ENCODE measurements at regions not wholly inside any gene's neighbourhood (a gene's known extent, or its start where the extent isn't known, plus 50 kb on each side); places are given as distances from the start of the nearest gene placed in this dataset.

DNA sequence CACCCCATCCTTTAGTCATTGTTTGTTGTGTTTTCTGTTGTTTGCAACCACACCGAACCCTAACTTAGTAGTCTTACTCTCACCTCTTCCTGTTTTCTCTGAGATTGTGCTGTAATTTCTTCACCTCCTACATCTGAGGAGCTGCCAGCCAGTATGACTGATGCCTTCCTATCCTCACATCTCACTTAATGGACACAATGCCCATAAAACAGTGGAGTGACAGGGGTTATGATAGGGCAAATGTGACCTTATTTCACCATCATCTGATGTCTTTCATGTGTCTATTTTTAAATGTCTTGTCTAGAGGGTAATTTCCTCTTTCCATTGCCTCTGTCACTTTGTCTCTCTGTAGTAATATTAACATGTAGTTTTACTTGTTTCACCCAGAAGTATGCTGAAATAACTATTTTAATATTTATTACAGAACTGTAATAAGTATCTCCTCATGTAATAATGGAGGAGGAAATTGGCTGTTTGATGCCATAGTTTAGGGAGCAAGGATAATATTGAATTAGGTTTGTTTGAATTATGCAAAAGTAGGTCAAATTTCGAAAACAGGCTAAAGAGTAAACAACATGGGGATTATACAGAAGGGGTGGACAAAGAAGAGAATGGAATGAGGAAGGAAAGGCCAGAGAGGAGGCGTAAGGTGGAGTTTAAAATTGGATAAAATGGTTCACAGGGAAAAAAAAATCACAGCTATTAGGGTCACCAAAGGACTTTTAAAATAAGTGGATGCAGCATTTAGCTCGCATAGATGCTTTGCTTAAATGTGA lies 103.5 kb upstream of the SPRY2 start:
- BruUV-seq (replicated peaks) = no TSS peak
- FAIRE-seq = no peak
- H3K4me3 ChIP-seq (replicated peaks in 1 of 3; ENCODE audit: insufficient read depth in 1 of 3, low read depth in 1 of 3, low read length in 3 of 3) = no peak overlapping the region
- no peaks in the 10 kb centered on the region for H3K27me3 ChIP-seq (ENCODE audit: control insufficient read depth in 2 of 2, insufficient read depth in 2 of 2, low read length in 2 of 2)
- H3K9me3 ChIP-seq (replicated peaks; ENCODE audit: control insufficient read depth, insufficient read depth, low read length) = no peaks in the 10 kb centered on the region
- H4K20me1 ChIP-seq (replicated peaks; ENCODE audit: control insufficient read depth, extremely low read depth, insufficient read depth, low read length) = no peaks in the 10 kb centered on the region
- no peaks in the 10 kb centered on the region for H3K36me3 ChIP-seq (ENCODE audit: control insufficient read depth in 2 of 2, extremely low read depth in 1 of 2, insufficient read depth in 2 of 2, low read length in 2 of 2)
- H3K4me1 ChIP-seq (ENCODE audit: control insufficient read depth, extremely low read depth, insufficient read depth, low read length) = no peaks in the 10 kb centered on the region
- no peak overlapping the region for H2AFZ ChIP-seq (ENCODE audit: low read depth, low read length)
- no peak overlapping the region for H3K9ac ChIP-seq (replicated peaks; ENCODE audit: extremely low read depth, insufficient read depth, low read length)
- intact Hi-C loops (cut with micrococcal nuclease) = no loop called here
- no peak overlapping the region for H3K27ac ChIP-seq (ENCODE audit: insufficient read depth, low read depth, low read length)
- H3K79me2 ChIP-seq (ENCODE audit: control insufficient read depth, insufficient read depth, low read length) = no peaks in the 10 kb centered on the region
- ChIA-PET CTCF (interaction anchor here (1.3 kb wide), 1 partner anchor 175 kb away, joined by 3 read pairs; no protein-coding TSS in a partner anchor), POLR2A (interaction anchor here (0.7 kb wide), 1 partner anchor 466 kb away, joined by 3 read pairs; no protein-coding TSS in a partner anchor)
- H3K9me1 ChIP-seq (replicated peaks; ENCODE audit: control insufficient read depth, extremely low read depth, insufficient read depth, low read length) = no peaks in the 10 kb centered on the region
- H3K4me2 ChIP-seq (ENCODE audit: insufficient read depth, low read length) = no peak overlapping the region
- TF ChIP-seq POLR2AphosphoS5 (IDR thresholded peaks at IDR 0.05; ENCODE audit: insufficient read depth, low read depth, low read length) (no peak), GATA2 (IDR thresholded peaks at IDR 0.05; ENCODE audit: insufficient read depth, insufficient read length, low read depth, low read length) (no peak)
- no peak for DNase-seq (ENCODE audit: low read depth, low spot score)
- dilution Hi-C loops (cut with MboI; ENCODE audit: extremely low pct_ligation_motif_present, low sequenced_read_pairs) = no loop called here

DNA sequence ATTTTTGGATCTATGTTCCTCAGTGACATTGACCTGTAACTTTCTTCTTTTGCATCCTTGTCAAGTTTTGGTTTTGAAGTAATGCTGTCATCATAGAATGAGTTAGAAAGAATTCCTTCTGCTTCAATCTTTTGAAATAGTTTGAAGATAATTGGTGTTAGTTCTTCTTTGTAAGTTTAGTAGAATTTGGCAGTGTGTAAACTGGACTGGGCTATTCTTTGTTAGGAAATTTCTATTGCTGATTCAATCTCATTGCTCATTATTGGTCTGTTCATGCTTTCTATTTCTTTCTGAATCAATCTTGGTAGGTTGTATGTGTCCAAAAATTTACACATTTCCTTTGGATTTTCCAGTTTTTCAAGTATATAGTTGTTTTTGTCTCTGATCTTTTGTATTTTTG lies 101.7 kb upstream of the SPRY2 start:
- CTCF ChIA-PET = no interaction called here
- Histone ChIP-seq H3K79me2 (ENCODE audit: control insufficient read depth, insufficient read depth, low read length) (no peaks in the 10 kb centered on the region), H3K27me3 (ENCODE audit: control insufficient read depth in 2 of 2, insufficient read depth in 2 of 2, low read length in 2 of 2) (no peaks in the 10 kb centered on the region), H2AFZ (ENCODE audit: low read depth, low read length) (no peak overlapping the region), H3K4me2 (ENCODE audit: insufficient read depth, low read length) (no peak overlapping the region), H3K4me1 (ENCODE audit: control insufficient read depth, extremely low read depth, insufficient read depth, low read length) (no peaks in the 10 kb centered on the region), H4K20me1 (replicated peaks; ENCODE audit: control insufficient read depth, extremely low read depth, insufficient read depth, low read length) (no peaks in the 10 kb centered on the region), H3K9ac (replicated peaks; ENCODE audit: extremely low read depth, insufficient read depth, low read length) (no peak overlapping the region), H3K36me3 (ENCODE audit: control insufficient read depth in 2 of 2, extremely low read depth in 1 of 2, insufficient read depth in 2 of 2, low read length in 2 of 2) (no peaks in the 10 kb centered on the region), H3K9me1 (replicated peaks; ENCODE audit: control insufficient read depth, extremely low read depth, insufficient read depth, low read length) (no peaks in the 10 kb centered on the region), H3K27ac (ENCODE audit: insufficient read depth, low read depth, low read length) (no peak overlapping the region), H3K4me3 (replicated peaks in 1 of 3; ENCODE audit: insufficient read depth in 1 of 3, low read depth in 1 of 3, low read length in 3 of 3) (no peak overlapping the region), H3K9me3 (replicated peaks; ENCODE audit: control insufficient read depth, insufficient read depth, low read length) (no peaks in the 10 kb centered on the region)
- intact Hi-C loops (cut with micrococcal nuclease) (no loop called here), dilution Hi-C loops (cut with MboI; ENCODE audit: extremely low pct_ligation_motif_present, low sequenced_read_pairs) (no loop called here)
- BruUV-seq (replicated peaks) = no TSS peak
- POLR2A ChIA-PET = no interaction called here
- DNase-seq (ENCODE audit: low read depth, low spot score) (no peak), FAIRE-seq (no peak)
- no peak for TF ChIP-seq POLR2A (IDR thresholded peaks at IDR 0.05; ENCODE audit: low read depth, low read length)

Data from endothelial cell of umbilical vein (primary cell).